CD4-positive, alpha-beta T cell treated with Interleukin-17A for 4 hours (primary cell): ENCODE measurements at regions not wholly inside any gene's neighbourhood (a gene's known extent, or its start where the extent isn't known, plus 50 kb on each side); places are given as distances from the start of the nearest gene placed in this dataset.
A peak's percentile ranks its signal among the peaks of the same experiment; 100 is the strongest.
"Not testable (repeated sequence)": the region's sequence is repeated elsewhere in the genome, so short reads cannot be mapped to it uniquely, and the experiment has no call there.

Source experiments
- DNase-seq: peaks from one replicate; pipeline ENCODE4 v3.0.0-alpha.2; 2020; ENCODE audit warnings: mixed read lengths

DNA sequence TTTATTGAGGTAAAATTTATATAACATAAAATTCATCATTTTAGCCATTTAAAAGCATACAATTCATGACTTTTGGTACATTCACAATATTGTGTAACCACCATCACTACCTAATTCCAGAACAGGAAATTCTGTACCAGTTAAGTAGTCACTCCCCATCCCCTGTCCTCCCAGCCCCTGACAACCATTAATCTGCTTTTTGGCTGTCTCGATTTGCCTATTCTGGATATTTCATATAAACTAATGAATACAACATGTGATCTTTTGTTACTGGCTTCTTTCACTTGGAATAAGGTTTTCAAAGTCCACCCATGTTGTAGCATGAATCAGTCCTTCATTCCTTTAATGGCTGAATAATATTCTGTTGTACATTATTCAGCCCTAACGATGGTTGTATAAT is 115.6 kb upstream of the KLF14 start:
- DNase-seq, result no peak

DNA sequence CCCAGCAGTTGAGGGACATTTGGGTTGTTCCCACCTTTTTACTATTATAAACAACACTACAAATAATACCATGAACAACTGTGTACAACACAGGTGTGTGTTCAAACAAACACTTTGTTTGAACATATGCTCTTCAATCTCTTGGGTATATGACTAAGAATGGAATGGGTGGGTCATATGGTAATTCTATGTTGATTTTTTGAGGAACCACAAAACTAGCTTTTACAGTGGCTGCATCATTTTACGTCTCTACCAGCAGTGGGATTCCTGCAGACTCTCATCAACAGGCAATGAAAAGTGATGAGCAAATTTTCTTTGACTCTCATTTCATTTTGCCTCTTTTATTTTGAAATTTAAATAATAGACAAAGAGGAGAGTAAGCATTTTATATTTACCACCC is 116.9 kb upstream of the KLF14 start:
- DNase-seq, result no peak

DNA sequence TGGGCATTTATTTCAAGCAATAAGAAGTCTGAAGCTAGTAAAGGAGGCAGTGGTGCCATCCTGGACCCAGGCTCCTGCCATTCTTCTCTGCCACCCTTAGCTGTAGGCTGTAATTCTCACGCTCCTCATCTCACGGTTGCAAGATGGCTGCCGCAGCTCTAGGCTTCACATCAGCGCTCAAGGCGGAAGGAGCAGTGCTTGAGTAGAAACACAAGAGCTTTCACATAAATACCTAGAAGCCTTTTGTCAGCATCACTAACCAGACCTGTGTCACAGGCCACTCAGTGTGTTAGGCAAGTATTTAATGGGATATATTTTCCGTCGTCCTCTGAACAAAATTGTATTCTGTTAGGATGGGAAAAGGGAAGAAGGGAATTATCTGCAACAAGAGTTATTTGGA is 118.9 kb upstream of the KLF14 start:
- no peak for DNase-seq

DNA sequence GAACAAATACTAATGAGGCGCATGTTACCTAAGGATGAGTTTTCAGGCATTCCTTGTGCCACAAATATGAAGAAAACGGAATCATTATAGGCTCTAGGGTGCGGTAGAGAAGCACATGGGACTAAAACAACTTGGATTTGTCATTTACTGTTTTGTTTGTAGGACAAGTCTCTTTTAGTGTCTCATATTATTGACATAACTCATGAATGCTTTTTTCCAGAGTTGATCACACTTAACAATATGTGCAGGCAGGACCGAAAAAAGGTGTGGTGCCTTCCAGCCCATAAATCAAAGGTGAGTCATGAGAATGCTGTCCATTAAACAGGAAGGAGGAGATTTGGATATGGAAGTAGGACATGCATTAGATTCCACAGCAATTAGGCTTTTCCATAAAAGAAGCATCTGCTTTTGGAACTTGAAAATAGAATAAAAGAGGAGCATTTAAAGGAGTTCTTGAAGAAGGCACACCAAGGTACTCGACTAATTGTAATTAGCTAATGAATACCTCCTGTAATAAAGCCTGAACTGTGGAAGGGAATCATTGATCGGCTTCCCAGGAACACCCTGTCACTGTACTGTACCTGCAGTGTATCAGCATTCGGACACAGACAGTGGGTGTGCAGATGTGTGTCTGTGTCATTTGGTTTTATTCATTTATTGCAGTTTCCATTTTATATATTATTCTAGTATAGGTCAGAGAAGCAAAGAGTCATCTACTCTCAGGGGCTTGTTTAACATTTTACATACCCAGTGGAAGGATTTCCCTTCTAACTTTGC is 119.7 kb upstream of the KLF14 start:
- DNase-seq, result no peak

DNA sequence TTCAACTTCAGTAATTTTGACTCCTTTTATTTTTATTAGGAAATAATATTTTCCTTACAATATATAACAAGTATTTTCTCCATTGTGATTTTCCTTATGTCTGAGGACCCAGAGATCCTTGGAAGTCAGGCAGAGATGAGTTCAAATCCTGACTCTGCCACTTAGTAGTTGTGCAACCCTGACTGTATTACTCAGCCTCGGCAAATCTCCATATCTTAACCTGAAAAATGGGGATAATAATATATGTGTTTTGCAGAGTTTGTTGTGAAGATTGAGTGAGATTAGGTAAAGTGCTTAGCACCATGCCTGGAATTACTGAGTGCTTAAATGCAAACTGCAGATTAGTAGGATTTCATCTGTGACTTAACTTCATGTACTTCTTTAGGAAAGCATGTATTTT is 120.5 kb upstream of the KLF14 start:
- DNase-seq, result no peak

DNA sequence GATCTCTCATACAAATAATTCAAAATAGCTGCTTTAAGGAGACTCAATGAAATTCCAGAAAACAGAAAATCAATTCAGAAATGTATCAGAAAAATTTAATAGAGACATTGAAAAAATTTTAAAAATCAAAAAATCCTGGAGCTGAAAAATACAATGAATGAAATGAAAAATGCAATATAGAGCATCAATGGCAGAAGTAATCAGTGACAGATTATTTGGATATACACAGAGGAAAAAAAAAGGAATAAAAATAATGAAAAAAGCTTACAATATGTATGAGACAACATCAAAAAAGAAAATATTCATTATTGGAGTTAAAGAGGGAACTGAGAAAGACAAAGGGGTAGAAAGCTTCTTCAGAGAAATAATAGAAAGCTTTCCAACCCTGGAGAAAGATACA is 122.9 kb upstream of the KLF14 start:
- no peak for DNase-seq

DNA sequence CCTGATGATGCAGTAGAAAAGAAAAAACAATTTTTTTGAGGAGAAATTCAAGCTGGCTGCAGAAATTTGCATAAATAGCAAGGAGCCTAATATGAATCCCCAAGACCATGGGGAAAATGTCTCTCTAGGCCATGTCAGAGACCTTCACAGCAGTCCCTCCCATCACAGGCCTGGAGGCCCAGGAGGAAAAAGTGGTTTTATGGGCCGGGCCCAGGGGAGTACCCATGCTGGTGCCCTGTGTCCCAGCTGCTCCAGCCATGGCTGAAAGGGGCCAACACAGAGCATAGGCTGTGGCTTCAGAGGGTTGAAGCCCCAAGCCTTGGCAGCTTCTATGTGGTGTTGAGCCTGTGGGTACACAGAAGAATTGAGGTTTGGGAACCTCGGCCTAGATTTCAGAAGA is 126.8 kb upstream of the KLF14 start:
- not testable (repeated sequence) for DNase-seq

DNA sequence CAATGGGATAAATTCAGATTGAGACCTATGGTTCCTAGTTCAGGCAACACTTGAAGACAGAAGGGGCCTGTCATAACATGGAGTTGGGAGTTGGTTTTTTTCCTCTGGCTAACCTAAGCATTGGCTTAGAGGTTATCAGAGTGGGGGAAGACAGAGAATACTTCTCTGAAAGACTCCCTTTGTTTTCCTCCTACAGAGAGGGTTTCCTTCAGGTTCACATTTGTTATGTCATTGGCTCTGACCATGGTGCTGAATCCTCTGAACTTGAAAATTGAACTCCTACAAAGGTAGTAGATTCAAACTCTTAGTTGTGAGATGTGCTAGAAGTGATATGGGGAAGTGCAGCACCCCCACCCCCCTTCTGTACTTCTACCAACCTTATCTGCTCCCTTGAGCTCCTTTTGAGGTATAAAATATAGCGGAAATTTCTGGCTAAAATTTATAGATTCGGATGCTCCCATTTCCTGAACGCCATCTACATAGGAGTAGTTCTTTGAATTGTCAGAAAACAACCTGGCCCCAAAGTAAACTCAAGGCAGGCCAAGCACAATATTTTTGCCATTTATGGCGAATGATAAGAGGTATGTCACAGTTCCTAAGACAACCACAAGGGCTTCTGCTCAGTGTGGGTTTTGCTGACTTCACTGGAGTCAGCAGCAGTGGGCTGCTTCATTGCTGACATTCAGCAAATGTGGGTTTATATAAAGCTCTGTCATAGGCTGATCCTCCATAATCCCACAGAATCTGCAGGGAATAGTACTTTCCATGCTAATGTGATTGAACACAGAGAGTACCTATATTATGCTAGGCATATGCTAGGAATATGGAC is 131.6 kb upstream of the KLF14 start:
- no peak for DNase-seq

DNA sequence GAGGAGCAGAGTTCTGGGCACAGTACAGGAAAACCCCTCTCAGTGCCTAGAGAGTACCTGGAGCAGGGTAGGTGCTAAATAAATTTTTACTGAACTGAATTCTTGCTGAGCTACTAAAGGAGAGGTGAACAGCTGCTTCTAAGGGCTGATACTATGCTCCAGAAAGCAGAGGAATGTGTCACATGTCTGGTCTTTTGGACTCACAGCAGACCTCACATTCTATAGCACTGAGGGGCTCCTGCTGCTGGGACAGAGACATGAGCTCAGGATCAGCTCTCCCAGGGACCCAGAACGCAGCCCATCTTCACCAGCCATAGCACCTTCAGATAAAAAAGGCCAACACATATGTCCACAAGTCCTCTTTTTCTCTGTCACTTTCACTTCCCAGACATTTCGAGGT is 133.0 kb upstream of the KLF14 start:
- no peak for DNase-seq

DNA sequence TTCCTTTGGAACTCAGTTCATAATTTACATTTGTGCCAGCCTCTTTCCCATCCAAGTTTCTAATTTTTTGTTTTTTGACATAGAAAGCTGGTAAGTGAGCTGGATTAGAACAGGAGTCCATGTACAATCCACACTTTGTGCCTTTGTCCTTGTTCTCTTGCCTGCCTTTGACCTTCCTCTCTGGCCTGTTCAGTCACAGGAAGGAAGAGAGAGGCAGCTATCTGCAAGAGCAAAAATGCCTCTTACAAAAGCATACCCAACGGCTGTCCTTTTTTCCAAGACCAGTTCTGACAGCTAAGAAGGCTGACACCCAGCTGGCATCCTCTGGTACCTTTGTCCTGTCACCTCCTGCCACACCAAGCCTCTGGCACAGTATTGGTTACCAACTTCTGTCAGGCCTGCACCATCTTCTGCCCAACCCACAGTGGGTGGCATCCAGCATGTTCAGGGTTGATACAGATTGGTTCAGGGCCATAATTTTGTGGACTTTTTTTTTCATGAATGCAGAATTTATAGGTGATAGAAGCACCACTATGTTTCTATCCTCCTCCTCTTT is 133.7 kb upstream of the KLF14 start:
- no peak for DNase-seq

DNA sequence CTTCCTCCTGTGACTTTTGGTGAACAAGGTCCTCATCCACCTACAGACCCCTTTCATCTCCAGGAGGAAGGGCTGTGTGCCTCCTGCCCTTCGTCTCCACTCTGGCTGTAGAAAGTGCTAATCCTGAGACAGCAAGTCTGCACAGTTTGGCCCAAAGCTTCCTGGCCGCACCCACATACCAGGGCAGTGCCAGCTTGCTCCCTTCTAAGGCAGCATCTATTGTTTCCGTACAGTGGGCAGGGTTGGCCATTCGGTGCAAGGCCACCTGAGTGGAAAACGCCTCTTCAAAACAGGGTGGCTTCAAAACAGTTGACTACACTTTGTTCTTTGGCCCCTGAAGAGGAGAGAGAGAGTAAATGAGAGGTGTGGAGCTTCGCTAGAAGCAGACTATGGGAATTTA is 134.1 kb upstream of the KLF14 start:
- no peak for DNase-seq

DNA sequence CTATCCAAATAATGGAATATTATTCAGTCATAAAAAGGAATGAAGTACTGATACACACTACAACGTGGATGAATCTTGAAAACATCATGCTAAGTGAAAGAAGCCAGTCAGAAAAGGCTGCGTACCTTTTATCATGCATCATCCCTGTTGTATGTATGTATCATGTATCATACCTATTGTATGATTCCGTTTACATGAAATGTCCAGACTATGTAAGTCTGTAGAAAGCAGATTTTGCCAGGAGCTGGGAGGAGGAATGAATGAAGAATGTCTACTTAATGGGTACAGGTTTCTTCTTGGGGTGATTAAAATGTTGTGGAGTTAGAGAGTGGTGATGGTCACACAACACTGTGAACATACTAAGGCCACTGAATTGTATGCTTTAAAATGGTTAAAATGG is 135.9 kb upstream of the KLF14 start:
- DNase-seq, result no peak

DNA sequence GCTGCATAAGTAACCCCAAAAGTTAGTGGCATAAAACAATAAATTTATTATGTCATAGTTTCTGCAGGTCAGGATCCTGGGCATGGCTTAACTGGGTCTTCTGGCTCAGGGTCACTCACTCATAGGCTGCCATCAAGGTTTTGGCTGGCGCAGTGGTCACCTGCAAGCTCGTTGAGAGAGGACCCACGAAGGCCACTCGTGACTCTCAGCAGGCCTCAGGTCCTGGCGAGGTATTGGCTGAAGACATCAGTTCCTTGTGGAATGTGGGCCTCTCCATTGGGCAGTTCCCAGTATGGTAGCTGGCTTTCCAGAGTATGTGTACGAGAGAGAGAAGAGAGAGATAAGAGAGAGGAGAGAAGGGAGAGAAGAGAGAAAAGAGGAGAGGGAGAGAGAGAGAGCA is 138.3 kb upstream of the KLF14 start:
- DNase-seq, result no peak

DNA sequence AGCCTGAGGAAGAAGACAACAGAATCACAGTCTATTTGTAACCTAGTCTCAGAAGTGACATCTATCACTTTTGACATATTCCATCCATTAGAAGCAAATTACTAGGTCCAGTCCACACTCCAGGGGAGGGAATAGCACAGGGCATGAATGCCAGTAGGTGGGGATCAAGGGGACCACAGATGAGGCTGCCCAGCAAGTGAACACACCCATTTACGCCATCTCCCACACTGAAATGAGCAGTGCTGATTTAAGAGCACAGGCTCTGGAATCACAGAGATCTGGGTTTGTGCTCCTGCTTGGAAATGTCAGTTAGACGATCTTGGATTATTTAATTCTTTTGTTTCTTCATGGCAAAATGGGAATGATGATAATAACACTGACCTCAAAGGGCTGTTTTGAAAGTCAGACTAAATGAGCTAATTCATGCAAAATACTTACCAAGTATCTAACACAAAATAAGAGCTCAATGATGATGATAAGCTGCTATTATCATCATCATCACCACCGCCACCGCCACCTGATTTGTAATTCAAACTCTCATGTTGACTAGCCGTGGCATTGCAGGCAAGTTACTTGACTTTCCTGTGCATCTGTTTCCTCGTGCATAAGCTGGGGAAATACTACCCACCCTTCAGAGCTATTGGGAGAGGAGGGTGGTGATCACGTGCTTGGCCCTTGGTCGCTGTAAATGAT is 138.9 kb upstream of the KLF14 start:
- no peak for DNase-seq

DNA sequence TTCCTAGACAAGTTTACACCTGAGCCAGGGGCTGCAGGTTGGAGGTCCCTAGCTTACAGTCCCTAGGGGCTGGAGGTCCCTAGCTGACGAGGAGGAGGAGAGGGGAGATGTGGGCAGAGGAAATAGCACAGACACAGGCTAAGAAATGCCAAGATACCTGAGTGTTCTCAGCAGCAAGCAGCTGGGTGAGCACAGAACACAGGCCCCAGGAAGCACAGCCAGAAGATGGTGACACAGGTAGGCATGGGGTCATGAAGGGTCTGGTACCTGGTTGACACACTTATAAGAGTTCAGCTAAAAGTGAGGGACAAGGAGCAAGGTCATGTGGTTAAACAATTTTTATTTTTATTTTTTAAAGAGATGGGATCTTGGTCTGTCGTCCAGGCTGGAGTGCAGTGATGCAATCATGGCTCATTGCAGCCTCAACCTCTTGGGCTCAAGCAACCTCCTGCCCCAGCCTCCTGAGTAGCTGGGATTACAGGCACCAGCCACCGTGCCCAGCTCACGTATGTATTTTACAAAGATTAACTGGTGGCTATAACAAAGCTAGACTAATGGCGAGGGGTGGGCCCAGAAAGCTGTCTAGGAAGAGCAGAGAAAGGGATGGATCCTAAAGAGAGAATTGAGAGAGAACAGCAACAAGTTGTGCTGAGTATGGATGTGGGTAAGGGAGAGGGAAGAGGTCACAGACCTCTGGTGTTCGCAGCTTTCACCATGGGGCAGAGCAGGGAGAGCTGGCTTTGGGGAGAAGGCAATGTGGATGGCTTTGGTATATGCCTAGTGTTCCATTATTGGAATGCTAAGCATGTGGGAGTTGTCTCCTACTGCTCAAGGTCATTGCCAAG is 140.3 kb upstream of the KLF14 start:
- DNase-seq, result no peak

DNA sequence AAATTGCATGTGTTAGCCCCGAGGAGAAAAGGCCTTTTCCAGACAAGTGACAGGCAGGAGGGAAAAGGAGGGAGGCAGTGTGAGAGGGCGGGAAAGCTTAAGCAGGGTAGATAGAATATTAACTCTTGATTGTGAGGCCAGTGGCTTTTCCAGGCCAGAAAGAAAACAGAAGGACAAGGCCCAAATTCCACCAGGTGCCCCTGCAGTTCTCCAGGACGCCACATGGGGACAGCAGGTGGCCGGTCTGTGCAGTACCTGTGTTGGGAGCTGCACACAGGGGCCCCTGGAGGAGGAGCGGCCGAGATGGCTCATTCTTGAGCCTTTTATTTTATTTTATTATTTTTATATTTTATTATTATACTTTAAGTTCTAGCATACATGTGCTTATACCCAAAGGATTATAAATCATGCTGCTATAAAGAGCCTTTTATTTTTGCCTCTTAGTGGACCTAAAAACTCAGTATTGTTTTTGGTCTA is 141.3 kb upstream of the KLF14 start:
- peak; percentile 56 for DNase-seq

DNA sequence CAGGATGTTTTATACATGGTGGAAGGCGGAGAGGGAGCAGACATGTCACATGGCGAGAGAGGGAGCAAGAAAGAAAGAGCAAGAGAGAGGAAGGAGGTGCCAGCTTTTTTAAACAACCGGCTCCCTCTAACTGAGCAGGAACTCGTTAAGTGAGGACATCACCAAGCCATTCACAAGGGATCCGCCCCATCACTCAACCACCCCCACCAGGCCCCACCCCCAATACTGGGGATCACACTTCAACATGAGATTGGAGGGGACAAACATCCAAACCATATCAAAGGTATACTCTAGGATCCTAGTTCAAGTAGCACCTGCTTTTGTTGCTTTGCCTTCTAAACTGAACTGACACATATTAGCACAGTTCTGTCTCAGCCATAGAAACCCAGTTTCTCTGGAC is 141.9 kb upstream of the KLF14 start:
- no peak for DNase-seq

DNA sequence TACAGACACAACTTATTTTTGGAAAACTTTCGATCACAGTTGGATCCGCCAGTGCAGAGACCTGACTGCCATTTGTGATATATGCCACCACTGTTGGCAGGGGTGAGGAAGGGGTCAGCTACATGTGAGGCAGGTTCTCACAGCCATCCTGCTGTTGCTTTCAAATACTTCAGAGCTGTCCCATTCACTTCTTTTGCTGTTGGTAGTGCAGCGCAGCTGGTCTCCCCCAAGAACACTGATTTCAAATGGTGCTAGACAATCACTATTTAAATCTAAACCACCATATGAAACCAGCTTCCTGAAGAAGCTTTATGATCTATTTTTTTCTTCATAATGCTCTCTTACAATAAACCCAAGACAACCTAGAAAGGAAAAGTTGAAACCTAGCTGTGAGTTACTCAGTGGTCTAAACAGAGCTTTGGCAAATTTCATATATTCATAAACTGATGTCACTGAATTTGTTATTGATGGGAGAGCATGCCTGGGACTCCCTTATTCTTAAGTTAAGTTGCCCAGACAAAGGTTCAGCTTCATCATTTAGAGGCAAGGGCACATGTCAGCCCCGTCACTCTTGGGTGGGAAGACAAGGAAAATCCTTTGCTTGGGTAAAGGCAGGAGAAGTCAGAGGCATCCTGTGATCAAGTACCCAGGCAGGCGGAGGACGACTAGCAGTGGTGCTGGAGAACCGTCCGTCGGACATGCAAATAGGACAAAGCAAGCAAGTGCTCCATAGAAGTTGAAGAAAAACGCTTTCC is 143.4 kb upstream of the KLF14 start:
- DNase-seq, result no peak

DNA sequence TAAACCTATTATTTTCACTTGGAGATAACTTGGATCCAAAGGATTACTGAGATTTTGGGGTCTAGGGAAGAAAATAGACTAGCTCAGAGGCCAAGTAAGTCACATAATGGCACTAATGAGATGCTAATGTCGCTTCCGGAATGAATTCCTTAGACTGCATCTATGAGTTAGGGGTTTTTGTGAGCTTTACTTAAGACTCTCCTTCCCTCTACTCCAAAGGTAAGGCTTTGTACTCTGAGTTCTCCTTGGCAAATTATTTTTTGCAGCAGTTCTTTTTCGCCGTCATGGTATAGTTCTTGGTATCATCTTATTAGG is 143.9 kb upstream of the KLF14 start:
- DNase-seq, result no peak

DNA sequence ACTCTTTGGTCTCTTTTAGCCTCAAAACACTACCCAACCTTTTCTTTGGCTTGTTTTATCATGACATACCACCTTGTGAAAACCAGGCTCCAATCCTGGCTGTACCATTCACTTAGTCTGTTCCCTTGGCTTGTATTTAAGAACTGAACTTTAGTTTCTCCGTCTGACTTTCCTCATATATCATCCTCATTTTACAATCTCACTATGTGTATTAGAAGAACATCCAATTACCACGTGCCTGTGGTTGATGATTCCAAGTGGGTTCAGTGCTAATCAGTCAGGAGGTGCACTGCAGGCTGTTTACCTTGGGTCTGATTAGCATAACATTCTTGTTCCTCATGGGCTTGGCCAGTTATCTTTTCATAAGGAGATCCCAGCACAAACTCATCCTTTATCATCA is 144.8 kb upstream of the KLF14 start:
- no peak for DNase-seq

DNA sequence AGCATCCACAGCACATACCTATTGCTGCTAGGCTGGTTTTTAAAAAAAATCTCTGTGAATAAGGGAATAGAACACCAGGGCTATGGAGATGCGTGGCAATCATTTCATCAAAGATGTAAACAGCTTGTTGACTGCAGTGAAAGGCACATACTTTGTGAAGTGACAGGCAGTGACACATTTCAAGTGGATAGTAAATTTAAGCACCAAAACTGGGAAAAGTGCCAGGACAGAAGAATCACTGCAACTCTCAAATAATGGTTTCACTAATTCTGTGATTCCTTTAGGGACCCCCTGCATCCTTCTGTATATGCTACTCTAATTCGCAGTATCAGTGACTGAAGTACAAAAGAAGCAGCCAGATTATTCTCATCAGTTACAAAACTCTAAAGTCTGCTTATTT is 145.2 kb upstream of the KLF14 start:
- no peak for DNase-seq

DNA sequence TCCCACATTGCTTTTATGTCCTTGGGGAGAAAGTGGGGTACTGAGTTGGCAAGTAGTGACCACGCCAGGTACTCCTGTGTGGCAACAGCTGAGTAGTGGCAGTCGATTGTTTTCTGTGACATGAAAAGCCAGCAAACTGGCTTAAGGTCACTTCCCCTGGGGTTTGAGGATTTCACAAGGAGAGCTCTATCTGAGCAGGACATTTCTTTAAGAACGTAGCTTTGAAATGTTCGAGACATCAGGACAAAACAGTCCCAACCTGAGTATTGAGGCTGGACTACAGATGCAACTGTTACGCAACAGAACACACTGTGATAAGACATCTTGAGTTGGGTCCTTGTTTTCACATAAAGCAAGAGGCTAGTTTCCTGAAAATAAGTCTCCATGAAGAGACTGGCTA is 146.7 kb upstream of the KLF14 start:
- no peak for DNase-seq
